K562 (cell line): ENCODE measurements at regions not wholly inside any gene's neighbourhood (a gene's known extent, or its start where the extent isn't known, plus 50 kb on each side); places are given as distances from the start of the nearest gene placed in this dataset.
A peak's percentile ranks its signal among the peaks of the same experiment; 100 is the strongest.

ENCODE experiments used
- ATAC-seq: fragments of 200-7000 bp; cut with Tn5 transposase; 3 replicates; pipeline ENCODE4 v1.9.1; 2020; ENCODE audit warnings: moderate library complexity
- BruUV-seq: library from RNA; stranded (reverse); fragments of 400-500 nt; replicated peaks from 2 replicates; lab custom pipeline; 2021; lab: Mats Ljungman, UMichigan
- CTCF ChIA-PET: fragments of 300-600 bp; formaldehyde crosslinking; extraction: SDS; loops from one replicate; lab custom pipeline; 2021; ENCODE audit warnings: low intra/inter-chr PET ratio; lab: Yijun Ruan, JAX
- POLR2A ChIA-PET: fragments of 300-600, 350-650 bp; sonication (Branson Sonifier 250); formaldehyde crosslinking; extraction: SDS; loops from one replicate; lab custom pipeline; 2021; ENCODE audit warnings: antibody characterized with exemption, inconsistent platforms; lab: Yijun Ruan, JAX
- DNase-seq, 4 experiments: peaks; one replicate each; pipeline versions ENCODE4 v3.0.0 to v3.0.0-alpha.2; 2011 to 2018; ENCODE audit warnings: low spot score in 3 of 4, mixed read lengths in 3 of 4; ENCODE audit errors: extremely low read depth in 1 of 4
- FAIRE-seq: peaks from 2 replicates; lab custom pipeline; 2011; peaks lifted over from hg19 to GRCh38; lab: Jason Lieb, UNC
- H2AFZ ChIP-seq: 2 replicates; pipeline ENCODE4 v1.6.0; 2011; ENCODE audit warnings: low read depth, low read length, control low read depth, inconsistent platforms
- H3K27ac ChIP-seq: fragments of 200-600 bp; 3 replicates; pipeline ENCODE4 v1.8.0; 2011; ENCODE audit warnings: low read depth, mild to moderate bottlenecking, control low read depth, inconsistent platforms, low read length, moderate library complexity, mixed read lengths; ENCODE audit errors: extremely low read depth
- H3K27me3 ChIP-seq, 2 experiments: fragments of 300-600 bp in 1 of 2; 2 replicates in 1 of 2; 3 replicates in 1 of 2; pipeline versions ENCODE4 v1.6.0 to v1.8.0; 2011; ENCODE audit warnings: inconsistent platforms in 2 of 2, low read length in 2 of 2, mild to moderate bottlenecking in 1 of 2, mixed read lengths in 1 of 2, moderate library complexity in 1 of 2; ENCODE audit not compliant: control insufficient read depth in 2 of 2, insufficient read depth in 2 of 2
- H3K36me3 ChIP-seq: fragments of 300-600 bp; 3 replicates; pipeline ENCODE4 v1.8.0; 2011; ENCODE audit warnings: mild to moderate bottlenecking, low read length, inconsistent platforms; ENCODE audit not compliant: control insufficient read depth, insufficient read depth
- H3K4me1 ChIP-seq, 2 experiments: fragments of 200-600 bp in 1 of 2; replicated peaks in 1 of 2; 2 replicates in 1 of 2; 3 replicates in 1 of 2; pipeline versions ENCODE4 v1.5.1 to v1.8.0; 2011; ENCODE audit warnings: inconsistent platforms in 2 of 2, low read length in 2 of 2, mild to moderate bottlenecking in 1 of 2, mixed read lengths in 1 of 2, moderate library complexity in 1 of 2; ENCODE audit not compliant: control insufficient read depth in 2 of 2, insufficient read depth in 2 of 2
- H3K4me2 ChIP-seq: 2 replicates; pipeline ENCODE4 v1.6.1; 2011; ENCODE audit warnings: low read length, control low read depth, inconsistent platforms, mixed read lengths; ENCODE audit not compliant: insufficient read depth
- H3K4me3 ChIP-seq: fragments of 200-600 bp; sonication (generic), shearing (Covaris generic); 2 replicates; pipeline ENCODE4 v1.5.1; 2016; ENCODE audit warnings: control low read depth, inconsistent platforms
- H3K79me2 ChIP-seq: fragments of 200-600 bp; 3 replicates; pipeline ENCODE4 v1.8.0; 2011; ENCODE audit warnings: low read length, inconsistent platforms; ENCODE audit not compliant: control insufficient read depth, insufficient read depth
- H3K9ac ChIP-seq, 2 experiments: 2 replicates each; pipeline versions ENCODE4 v1.6.0 to v1.6.1; 2011; ENCODE audit warnings: low read depth in 2 of 2, low read length in 2 of 2, control low read depth in 1 of 2, inconsistent platforms in 1 of 2, mild to moderate bottlenecking in 1 of 2, mixed read lengths in 1 of 2; ENCODE audit not compliant: insufficient read depth in 1 of 2
- H3K9me1 ChIP-seq: one replicate; pipeline ENCODE4 v1.6.0; 2011; ENCODE audit warnings: inconsistent platforms, mild to moderate bottlenecking, low read length, moderate library complexity; ENCODE audit not compliant: control insufficient read depth, insufficient read depth
- H3K9me3 ChIP-seq: replicated peaks from 2 replicates; pipeline ENCODE4 v1.5.1; 2011; ENCODE audit warnings: low read depth, low read length, inconsistent platforms; ENCODE audit not compliant: control insufficient read depth, insufficient read depth
- H4K20me1 ChIP-seq: replicated peaks from 2 replicates; pipeline ENCODE4 v1.6.1; 2011; ENCODE audit warnings: low read length, inconsistent platforms, mixed read lengths; ENCODE audit not compliant: control insufficient read depth, insufficient read depth
- AFF4 ChIP-seq: sonication (generic); formaldehyde crosslinking; IDR thresholded peaks from 2 replicates; pipeline ENCODE4 v1.8.0; 2023; ENCODE audit warnings: mild to moderate bottlenecking, missing genetic modification reagents
- HCFC1 ChIP-seq: IDR thresholded peaks from 2 replicates; pipeline ENCODE4 v1.6.1; 2012; ENCODE audit warnings: low read depth, low read length, improper control_type of control experiment
- HDGF ChIP-seq: fragments of 450-650 bp; IDR thresholded peaks from 2 replicates; pipeline ENCODE4 v1.6.1; 2016
- ID3 ChIP-seq, 2 experiments: fragments of 250-450 bp in 1 of 2; fragments of 450-650 bp in 1 of 2; sonication (Bioruptor Pico) in 1 of 2; IDR thresholded peaks; 2 replicates each; pipeline versions ENCODE4 v1.6.1 to v1.8.0; 2016 to 2021; ENCODE audit warnings: mild to moderate bottlenecking in 2 of 2, moderate library complexity in 2 of 2, missing compliant biosample characterization in 1 of 2, missing genetic modification characterization in 1 of 2
- RBM14 ChIP-seq: fragments of 200-400 bp; formaldehyde crosslinking; IDR thresholded peaks from 2 replicates; pipeline ENCODE4 v1.6.1; 2018; ENCODE audit warnings: low read depth, mild to moderate bottlenecking, low read length, moderate library complexity, borderline replicate concordance; ENCODE audit not compliant: insufficient read depth
- RBM15 ChIP-seq: fragments of 200-400 bp; formaldehyde crosslinking; IDR thresholded peaks from 2 replicates; pipeline ENCODE4 v1.6.1; 2018; ENCODE audit warnings: mild to moderate bottlenecking, low read length, moderate library complexity; ENCODE audit not compliant: insufficient read depth
- RBM25 ChIP-seq: fragments of 200-400 bp; formaldehyde crosslinking; IDR thresholded peaks from 2 replicates; pipeline ENCODE4 v1.6.1; 2018; ENCODE audit warnings: low read length, low read depth, moderate library complexity; ENCODE audit not compliant: severe bottlenecking
- SETDB1 ChIP-seq: IDR thresholded peaks from one replicate; pipeline ENCODE4 v1.6.1; 2012; ENCODE audit warnings: low read length, control low read depth, inconsistent platforms
- SMAD3 ChIP-seq: fragments of 450-650 bp; formaldehyde crosslinking; conservative IDR thresholded peaks from 2 replicates; pipeline ENCODE4 v1.4.0; 2020; ENCODE audit warnings: mild to moderate bottlenecking
- SNIP1 ChIP-seq: fragments of 450-650 bp; IDR thresholded peaks from 2 replicates; pipeline ENCODE4 v1.7.1; 2017; ENCODE audit warnings: low read depth, mild to moderate bottlenecking
- TRIM24 ChIP-seq, 2 experiments: fragments of 450-650 bp; IDR thresholded peaks; 2 replicates each; pipeline ENCODE4 v1.6.1; 2016
- ZBTB1 ChIP-seq: sonication (generic); formaldehyde crosslinking; IDR thresholded peaks from 2 replicates; pipeline ENCODE4 v1.8.1; 2023; ENCODE audit warnings: missing genetic modification reagents, low read depth, mild to moderate bottlenecking, borderline replicate concordance
- ZBTB34 ChIP-seq: fragments of 250-450 bp; sonication (Bioruptor Pico); IDR thresholded peaks from 2 replicates; pipeline ENCODE4 v1.8.0; 2021; ENCODE audit warnings: mild to moderate bottlenecking, moderate library complexity
- ZBTB49 ChIP-seq: sonication (generic); formaldehyde crosslinking; IDR thresholded peaks from 2 replicates; pipeline ENCODE4 v1.8.0; 2022; ENCODE audit warnings: missing genetic modification reagents, mild to moderate bottlenecking, borderline replicate concordance
- ZNF778 ChIP-seq: fragments of 450-650 bp; formaldehyde crosslinking; IDR thresholded peaks from 2 replicates; pipeline ENCODE4 v1.4.0; 2020; ENCODE audit warnings: mild to moderate bottlenecking, moderate library complexity
- WGBS: fragments of 100-300 bp; shearing (Covaris generic); methylation state at CpG from one replicate; pipeline ENCODE4 v1.1.6; 2016; ENCODE audit warnings: low coverage, mixed read lengths; ENCODE audit not compliant: insufficient coverage; ENCODE audit errors: missing lambda C conversion rate; 5-methylcytosine and 5-hydroxymethylcytosine counted together
- in situ Hi-C: fragments of 300-500 bp; cut with MboI; formaldehyde crosslinking; loops from 4 replicates; pipeline ENCODE4 v1.15.0; 2018; ENCODE audit warnings: inconsistent platforms, mixed read lengths
- intact Hi-C: fragments of 100-400 bp; cut with micrococcal nuclease; formaldehyde crosslinking; loops from 2 replicates; pipeline ENCODE4 v1.14.2; 2022

- FAIRE-seq: peak; percentile 11
- CTCF ChIA-PET: no interaction called here
- Histone ChIP-seq H3K36me3 (no peaks in the 10 kb centered on the region), H3K79me2 (no peaks in the 10 kb centered on the region), H4K20me1 (no peaks in the 10 kb centered on the region), H3K9ac (no peak overlapping the region), H3K4me1 (peaks cover 0 to 15% of the 10 kb centered on the region in 2 experiments; a peak in 4 of 5 replicates), H3K27ac (no peak overlapping the region), H3K27me3 (no peaks in the 10 kb centered on the region), H3K9me1 (no peaks in the 10 kb centered on the region), H3K4me3 (no peak overlapping the region), H2AFZ (no peak overlapping the region; the same call in 1 of the 2 replicates), H3K4me2 (no peak overlapping the region), H3K9me3 (no peaks in the 10 kb centered on the region)
- intact Hi-C loops: no loop called here
- 55% methylated on average over 4 of the region's 4 CpGs for WGBS
- ATAC-seq: no peak
- in situ Hi-C loops: no loop called here
- POLR2A ChIA-PET: no interaction called here
- no peak for DNase-seq
- no TSS peak for BruUV-seq
- TF ChIP-seq ZBTB34 (CRISPR knock-in tag): no peak
- TF ChIP-seq RBM15: no peak
- TF ChIP-seq SMAD3 (CRISPR knock-in tag): no peak
- no peak for TF ChIP-seq RBM25
- no peak for TF ChIP-seq SETDB1
- no peak for TF ChIP-seq HDGF
- no peak for TF ChIP-seq TRIM24 (IDR thresholded peaks at IDR 0.05)
- no peak for TF ChIP-seq ZBTB49 (CRISPR knock-in tag)
- TF ChIP-seq ID3 (CRISPR knock-in tag; IDR thresholded peaks at IDR 0.05): no peak
- no peak for TF ChIP-seq ID3 (tag; IDR thresholded peaks at IDR 0.05)
- no peak for TF ChIP-seq ZNF778 (CRISPR knock-in tag)
- no peak for TF ChIP-seq SNIP1
- TF ChIP-seq HCFC1: no peak
- TF ChIP-seq ZBTB1: no peak
- TF ChIP-seq AFF4: no peak
- TF ChIP-seq RBM14: no peak
Observed at GRCh38 chr4:10275696-10276095, 159.1 kb upstream of the WDR1 start.
